ENCODE measurements at regions not wholly inside any gene's neighbourhood (a gene's known extent, or its start where the extent isn't known, plus 50 kb on each side); places are given as distances from the start of the nearest gene placed in this dataset.

- TF ChIP-seq, protein P1, sequence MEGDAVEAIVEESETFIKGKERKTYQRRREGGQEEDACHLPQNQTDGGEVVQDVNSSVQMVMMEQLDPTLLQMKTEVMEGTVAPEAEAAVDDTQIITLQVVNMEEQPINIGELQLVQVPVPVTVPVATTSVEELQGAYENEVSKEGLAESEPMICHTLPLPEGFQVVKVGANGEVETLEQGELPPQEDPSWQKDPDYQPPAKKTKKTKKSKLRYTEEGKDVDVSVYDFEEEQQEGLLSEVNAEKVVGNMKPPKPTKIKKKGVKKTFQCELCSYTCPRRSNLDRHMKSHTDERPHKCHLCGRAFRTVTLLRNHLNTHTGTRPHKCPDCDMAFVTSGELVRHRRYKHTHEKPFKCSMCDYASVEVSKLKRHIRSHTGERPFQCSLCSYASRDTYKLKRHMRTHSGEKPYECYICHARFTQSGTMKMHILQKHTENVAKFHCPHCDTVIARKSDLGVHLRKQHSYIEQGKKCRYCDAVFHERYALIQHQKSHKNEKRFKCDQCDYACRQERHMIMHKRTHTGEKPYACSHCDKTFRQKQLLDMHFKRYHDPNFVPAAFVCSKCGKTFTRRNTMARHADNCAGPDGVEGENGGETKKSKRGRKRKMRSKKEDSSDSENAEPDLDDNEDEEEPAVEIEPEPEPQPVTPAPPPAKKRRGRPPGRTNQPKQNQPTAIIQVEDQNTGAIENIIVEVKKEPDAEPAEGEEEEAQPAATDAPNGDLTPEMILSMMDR (tag by site-specific recombination; IDR thresholded peaks at IDR 0.05) = no peak
- TF ChIP-seq ZNF792 (tag by site-specific recombination; IDR thresholded peaks at IDR 0.05) (no peak), SETDB1 (IDR thresholded peaks at IDR 0.05; ENCODE audit: insufficient read length, low read length) (no peak), ZNF416 (tag by site-specific recombination; IDR thresholded peaks at IDR 0.05) (no peak), ZNF23 (tag by site-specific recombination; IDR thresholded peaks at IDR 0.05; ENCODE audit: borderline replicate concordance) (no peak), ZNF221 (tag by site-specific recombination; IDR thresholded peaks at IDR 0.05; ENCODE audit: borderline replicate concordance) (no peak), ZNF24 (tag by site-specific recombination; IDR thresholded peaks at IDR 0.05) (no peak), ZNF560 (tag by site-specific recombination; IDR thresholded peaks at IDR 0.05; ENCODE audit: borderline replicate concordance) (no peak)
- TF ChIP-seq, protein P2, sequence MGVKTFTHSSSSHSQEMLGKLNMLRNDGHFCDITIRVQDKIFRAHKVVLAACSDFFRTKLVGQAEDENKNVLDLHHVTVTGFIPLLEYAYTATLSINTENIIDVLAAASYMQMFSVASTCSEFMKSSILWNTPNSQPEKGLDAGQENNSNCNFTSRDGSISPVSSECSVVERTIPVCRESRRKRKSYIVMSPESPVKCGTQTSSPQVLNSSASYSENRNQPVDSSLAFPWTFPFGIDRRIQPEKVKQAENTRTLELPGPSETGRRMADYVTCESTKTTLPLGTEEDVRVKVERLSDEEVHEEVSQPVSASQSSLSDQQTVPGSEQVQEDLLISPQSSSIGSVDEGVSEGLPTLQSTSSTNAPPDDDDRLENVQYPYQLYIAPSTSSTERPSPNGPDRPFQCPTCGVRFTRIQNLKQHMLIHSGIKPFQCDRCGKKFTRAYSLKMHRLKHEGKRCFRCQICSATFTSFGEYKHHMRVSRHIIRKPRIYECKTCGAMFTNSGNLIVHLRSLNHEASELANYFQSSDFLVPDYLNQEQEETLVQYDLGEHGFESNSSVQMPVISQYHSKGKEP (tag by site-specific recombination; IDR thresholded peaks at IDR 0.05) = no peak
- TF ChIP-seq, protein P3, sequence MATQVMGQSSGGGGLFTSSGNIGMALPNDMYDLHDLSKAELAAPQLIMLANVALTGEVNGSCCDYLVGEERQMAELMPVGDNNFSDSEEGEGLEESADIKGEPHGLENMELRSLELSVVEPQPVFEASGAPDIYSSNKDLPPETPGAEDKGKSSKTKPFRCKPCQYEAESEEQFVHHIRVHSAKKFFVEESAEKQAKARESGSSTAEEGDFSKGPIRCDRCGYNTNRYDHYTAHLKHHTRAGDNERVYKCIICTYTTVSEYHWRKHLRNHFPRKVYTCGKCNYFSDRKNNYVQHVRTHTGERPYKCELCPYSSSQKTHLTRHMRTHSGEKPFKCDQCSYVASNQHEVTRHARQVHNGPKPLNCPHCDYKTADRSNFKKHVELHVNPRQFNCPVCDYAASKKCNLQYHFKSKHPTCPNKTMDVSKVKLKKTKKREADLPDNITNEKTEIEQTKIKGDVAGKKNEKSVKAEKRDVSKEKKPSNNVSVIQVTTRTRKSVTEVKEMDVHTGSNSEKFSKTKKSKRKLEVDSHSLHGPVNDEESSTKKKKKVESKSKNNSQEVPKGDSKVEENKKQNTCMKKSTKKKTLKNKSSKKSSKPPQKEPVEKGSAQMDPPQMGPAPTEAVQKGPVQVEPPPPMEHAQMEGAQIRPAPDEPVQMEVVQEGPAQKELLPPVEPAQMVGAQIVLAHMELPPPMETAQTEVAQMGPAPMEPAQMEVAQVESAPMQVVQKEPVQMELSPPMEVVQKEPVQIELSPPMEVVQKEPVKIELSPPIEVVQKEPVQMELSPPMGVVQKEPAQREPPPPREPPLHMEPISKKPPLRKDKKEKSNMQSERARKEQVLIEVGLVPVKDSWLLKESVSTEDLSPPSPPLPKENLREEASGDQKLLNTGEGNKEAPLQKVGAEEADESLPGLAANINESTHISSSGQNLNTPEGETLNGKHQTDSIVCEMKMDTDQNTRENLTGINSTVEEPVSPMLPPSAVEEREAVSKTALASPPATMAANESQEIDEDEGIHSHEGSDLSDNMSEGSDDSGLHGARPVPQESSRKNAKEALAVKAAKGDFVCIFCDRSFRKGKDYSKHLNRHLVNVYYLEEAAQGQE (tag by site-specific recombination; IDR thresholded peaks at IDR 0.05) = no peak
- TF ChIP-seq, protein P4, sequence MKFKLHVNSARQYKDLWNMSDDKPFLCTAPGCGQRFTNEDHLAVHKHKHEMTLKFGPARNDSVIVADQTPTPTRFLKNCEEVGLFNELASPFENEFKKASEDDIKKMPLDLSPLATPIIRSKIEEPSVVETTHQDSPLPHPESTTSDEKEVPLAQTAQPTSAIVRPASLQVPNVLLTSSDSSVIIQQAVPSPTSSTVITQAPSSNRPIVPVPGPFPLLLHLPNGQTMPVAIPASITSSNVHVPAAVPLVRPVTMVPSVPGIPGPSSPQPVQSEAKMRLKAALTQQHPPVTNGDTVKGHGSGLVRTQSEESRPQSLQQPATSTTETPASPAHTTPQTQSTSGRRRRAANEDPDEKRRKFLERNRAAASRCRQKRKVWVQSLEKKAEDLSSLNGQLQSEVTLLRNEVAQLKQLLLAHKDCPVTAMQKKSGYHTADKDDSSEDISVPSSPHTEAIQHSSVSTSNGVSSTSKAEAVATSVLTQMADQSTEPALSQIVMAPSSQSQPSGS (tag by site-specific recombination; IDR thresholded peaks at IDR 0.05; ENCODE audit: low read depth) = no peak
Observed at GRCh38 chr2:116162395-116162794, 1652.1 kb upstream of the DDX18 start.

Measured in HEK293 (cell line).